ENCODE measurements at regions not wholly inside any gene's neighbourhood (a gene's known extent, or its start where the extent isn't known, plus 50 kb on each side); places are given as distances from the start of the nearest gene placed in this dataset.

DNA sequence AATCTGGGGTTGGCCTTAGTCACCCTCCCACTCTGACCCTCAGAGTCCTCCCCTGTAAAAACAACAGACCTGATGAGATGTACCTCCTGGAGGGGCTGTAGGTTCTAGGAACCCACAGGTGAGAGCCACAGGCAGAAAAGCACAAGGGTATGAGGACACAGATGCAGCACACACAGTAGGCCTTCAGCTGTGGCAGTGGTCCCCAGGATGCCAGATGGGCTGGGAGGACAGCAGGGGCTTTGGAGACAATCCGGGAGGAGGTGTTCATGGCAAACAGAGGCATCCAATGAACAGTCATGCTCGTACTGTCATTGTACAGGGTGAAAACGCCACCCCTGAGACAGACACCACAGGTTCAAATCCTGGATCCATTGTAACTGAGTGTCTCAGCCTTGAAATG lies 463.1 kb downstream of the MATN1 start:
- Histone ChIP-seq H3K4me3 (no peak overlapping the region), H3K4me1 (no peaks in the 10 kb centered on the region), H3K27me3 (replicated peaks in 1 of 7) (peaks cover 0 to 55% (median 0%) of the 10 kb centered on the region in 7 donors), H3K36me3 (no peaks in the 10 kb centered on the region), H3K27ac (no peak overlapping the region), H3K9me3 (peaks cover 0 to 3% (median 0%) of the 10 kb centered on the region in 8 donors)
- WGBS, 5 donors = 58 to 85% (median 74%) methylated on average over 3 of the region's 3 CpGs
- no peak for TF ChIP-seq POLR2A (IDR thresholded peaks at IDR 0.05)
- intact Hi-C loops (cut with DNase I; ENCODE audit: low total_unique reads) = no loop called here
- no peak for DNase-seq

DNA sequence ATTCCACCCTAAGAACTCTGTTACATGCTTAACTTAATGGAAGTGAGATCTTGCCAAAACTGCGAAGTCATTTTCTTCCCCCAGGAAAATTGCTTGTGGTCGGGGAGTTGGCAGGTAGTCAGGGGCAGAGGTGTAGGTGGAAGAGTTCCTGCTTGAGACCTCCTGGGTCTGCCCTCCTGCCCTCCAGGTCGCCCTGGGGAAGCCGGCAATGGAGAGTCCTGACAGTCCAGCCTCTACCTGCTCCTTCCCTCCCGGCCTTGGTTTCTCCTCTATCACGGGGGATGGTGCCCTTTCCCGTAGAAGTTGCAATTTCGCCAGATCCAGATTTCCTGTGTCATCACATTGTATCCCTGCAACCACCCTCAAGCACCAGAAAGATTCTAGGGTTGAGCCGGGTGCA lies 463.8 kb downstream of the MATN1 start:
- Histone ChIP-seq H3K9me3 (peaks cover 0 to 3% (median 0%) of the 10 kb centered on the region in 8 donors), H3K4me1 (no peaks in the 10 kb centered on the region), H3K4me3 (no peak overlapping the region), H3K27ac (no peak overlapping the region), H3K36me3 (no peaks in the 10 kb centered on the region), H3K27me3 (replicated peaks in 1 of 7) (peaks cover 0 to 59% (median 0%) of the 10 kb centered on the region in 7 donors)
- WGBS, 5 donors = 45 to 60% (median 52%) methylated on average over 9 of the region's 9 CpGs
- intact Hi-C loops (cut with DNase I; ENCODE audit: low total_unique reads) = no loop called here
- TF ChIP-seq POLR2A (IDR thresholded peaks at IDR 0.05) = no peak
- no peak for TF ChIP-seq POLR2AphosphoS5 (IDR thresholded peaks at IDR 0.05)
- TF ChIP-seq, protein P1, sequence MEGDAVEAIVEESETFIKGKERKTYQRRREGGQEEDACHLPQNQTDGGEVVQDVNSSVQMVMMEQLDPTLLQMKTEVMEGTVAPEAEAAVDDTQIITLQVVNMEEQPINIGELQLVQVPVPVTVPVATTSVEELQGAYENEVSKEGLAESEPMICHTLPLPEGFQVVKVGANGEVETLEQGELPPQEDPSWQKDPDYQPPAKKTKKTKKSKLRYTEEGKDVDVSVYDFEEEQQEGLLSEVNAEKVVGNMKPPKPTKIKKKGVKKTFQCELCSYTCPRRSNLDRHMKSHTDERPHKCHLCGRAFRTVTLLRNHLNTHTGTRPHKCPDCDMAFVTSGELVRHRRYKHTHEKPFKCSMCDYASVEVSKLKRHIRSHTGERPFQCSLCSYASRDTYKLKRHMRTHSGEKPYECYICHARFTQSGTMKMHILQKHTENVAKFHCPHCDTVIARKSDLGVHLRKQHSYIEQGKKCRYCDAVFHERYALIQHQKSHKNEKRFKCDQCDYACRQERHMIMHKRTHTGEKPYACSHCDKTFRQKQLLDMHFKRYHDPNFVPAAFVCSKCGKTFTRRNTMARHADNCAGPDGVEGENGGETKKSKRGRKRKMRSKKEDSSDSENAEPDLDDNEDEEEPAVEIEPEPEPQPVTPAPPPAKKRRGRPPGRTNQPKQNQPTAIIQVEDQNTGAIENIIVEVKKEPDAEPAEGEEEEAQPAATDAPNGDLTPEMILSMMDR (IDR thresholded peaks at IDR 0.05 in 8 of 11, conservative IDR thresholded peaks at IDR 0.05 in 3 of 11) = no peak
- DNase-seq = no peak

DNA sequence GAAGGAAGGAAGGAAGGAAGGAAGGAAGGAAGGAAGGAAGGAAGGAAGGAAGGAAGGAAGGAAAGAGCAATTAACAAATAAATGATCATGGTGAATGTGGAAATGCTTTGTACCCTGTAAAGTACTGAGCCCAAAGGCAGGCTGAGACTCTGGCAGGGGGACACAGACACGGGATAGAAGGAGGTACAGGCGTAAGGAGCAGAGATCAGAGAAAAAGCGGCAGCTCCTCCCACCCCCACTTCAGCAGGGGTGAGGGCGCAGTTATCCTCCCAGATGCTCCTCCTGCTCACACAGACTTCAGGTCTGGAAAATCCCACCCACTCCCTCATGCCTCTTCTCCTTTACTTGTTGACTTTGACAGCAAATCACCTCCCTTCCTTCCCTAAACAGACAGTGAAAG lies 464.5 kb downstream of the MATN1 start:
- Histone ChIP-seq H3K4me1 (no peaks in the 10 kb centered on the region), H3K27ac (no peak overlapping the region), H3K27me3 (replicated peaks in 1 of 7) (peaks cover 0 to 59% (median 0%) of the 10 kb centered on the region in 7 donors), H3K36me3 (no peaks in the 10 kb centered on the region), H3K9me3 (peaks cover 0 to 3% (median 0%) of the 10 kb centered on the region in 8 donors), H3K4me3 (no peak overlapping the region)
- 6 to 27% (median 20%) methylated on average over 4 of the region's 4 CpGs for WGBS, 5 donors
- intact Hi-C loops (cut with DNase I; ENCODE audit: low total_unique reads) = no loop called here
- peak; percentile 24 for DNase-seq
- TF ChIP-seq POLR2AphosphoS5 (IDR thresholded peaks at IDR 0.05) (no peak), POLR2A (IDR thresholded peaks at IDR 0.05) (no peak)
- TF ChIP-seq, protein P1 (IDR thresholded peaks at IDR 0.05 in 8 of 11, conservative IDR thresholded peaks at IDR 0.05 in 3 of 11) = no peak

DNA sequence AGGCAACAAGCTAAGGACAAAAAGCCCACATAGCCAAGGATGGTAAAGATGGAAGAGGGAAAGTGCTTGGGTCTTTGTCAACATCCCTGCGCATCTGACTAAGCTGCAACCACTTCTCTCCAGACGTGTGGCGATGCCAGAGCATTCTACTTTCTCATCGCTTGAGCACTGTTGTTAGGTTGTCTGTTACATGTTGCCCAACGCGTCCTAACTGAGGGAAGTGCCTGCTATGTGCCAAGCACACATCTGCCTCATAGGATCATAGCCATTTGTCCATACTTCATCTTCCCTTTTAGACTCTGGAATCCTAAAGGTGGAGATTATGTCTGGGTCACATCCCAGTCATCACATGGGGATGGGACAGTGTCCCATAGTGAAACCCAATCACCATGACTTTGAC lies 464.9 kb downstream of the MATN1 start:
- DNase-seq = peak; percentile 14
- no peak overlapping the region for H3K27ac ChIP-seq
- peaks cover 0 to 59% (median 0%) of the 10 kb centered on the region in 7 donors for H3K27me3 ChIP-seq (replicated peaks in 1 of 7)
- intact Hi-C loops (cut with DNase I; ENCODE audit: low total_unique reads) = no loop called here
- H3K36me3 ChIP-seq = no peaks in the 10 kb centered on the region
- no peak overlapping the region for H3K4me3 ChIP-seq
- WGBS, 5 donors = 60 to 89% (median 78%) methylated on average over 6 of the region's 6 CpGs
- H3K9me3 ChIP-seq = peaks cover 0 to 3% (median 0%) of the 10 kb centered on the region in 8 donors
- TF ChIP-seq, protein P1 (IDR thresholded peaks at IDR 0.05 in 8 of 11, conservative IDR thresholded peaks at IDR 0.05 in 3 of 11) = no peak
- TF ChIP-seq POLR2A (IDR thresholded peaks at IDR 0.05) (no peak), POLR2AphosphoS5 (IDR thresholded peaks at IDR 0.05) (no peak)
- H3K4me1 ChIP-seq = no peaks in the 10 kb centered on the region

Measured in spleen (tissue), 11 donors.